Left ventricle myocardium inferior (tissue), 1 donor: ENCODE measurements at regions not wholly inside any gene's neighbourhood (a gene's known extent, or its start where the extent isn't known, plus 50 kb on each side); places are given as distances from the start of the nearest gene placed in this dataset.

ENCODE experiments used
- DNase-seq: peaks from one replicate; pipeline ENCODE4 v3.0.0-alpha.2; 2020
- H3K27ac ChIP-seq: fragments of 200-600 bp; replicated peaks from 2 replicates; pipeline ENCODE4 v1.8.0; 2021
- H3K27me3 ChIP-seq: fragments of 200-600 bp; 2 replicates; pipeline ENCODE4 v1.8.0; 2021; ENCODE audit warnings: low read depth
- H3K36me3 ChIP-seq: fragments of 200-600 bp; 2 replicates; pipeline ENCODE4 v1.8.0; 2021
- H3K4me1 ChIP-seq: fragments of 200-600 bp; 2 replicates; pipeline ENCODE4 v1.8.0; 2021
- H3K4me3 ChIP-seq: fragments of 200-600 bp; 2 replicates; pipeline ENCODE4 v1.8.0; 2021; ENCODE audit warnings: mild to moderate bottlenecking, moderate library complexity
- H3K9me3 ChIP-seq: fragments of 200-600 bp; replicated peaks from 2 replicates; pipeline ENCODE4 v1.8.0; 2021
- intact Hi-C: fragments of 100-400 bp; cut with micrococcal nuclease; formaldehyde crosslinking; loops from one replicate; pipeline ENCODE4 v1.11.0; 2022
- TF ChIP-seq, protein P1 (sequence below): fragments of 200-600 bp; IDR thresholded peaks from 2 replicates; pipeline ENCODE4 v1.8.0; 2021; ENCODE audit warnings: antibody characterized with exemption, mild to moderate bottlenecking, borderline replicate concordance
- donor health status: DM: no; HTN: yes; CAD: no; lungs with severe emphysema.

DNA sequence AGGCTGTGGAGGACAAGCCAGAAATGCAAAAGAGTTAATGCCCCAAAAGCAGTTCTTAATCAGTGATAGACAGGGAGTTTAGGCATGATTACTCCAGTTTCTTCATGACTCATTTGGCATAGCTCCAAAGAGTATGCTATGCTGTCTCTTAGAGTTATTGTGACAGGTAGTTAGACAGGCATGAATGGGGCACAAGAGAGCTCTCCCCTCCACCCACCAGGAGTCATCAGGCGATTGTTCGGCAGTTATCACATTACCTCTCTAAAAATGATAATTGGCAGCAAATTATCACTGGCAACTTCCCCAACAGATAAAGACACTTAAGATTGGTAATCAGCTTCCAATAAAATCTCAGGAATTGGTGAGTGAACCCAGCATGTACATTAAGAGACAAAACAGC lies 320.1 kb downstream of the DAD1 start:
- DNase-seq: no peak
- intact Hi-C loops: no loop called here
- Histone ChIP-seq H3K27ac (no peak overlapping the region), H3K4me3 (no peak overlapping the region), H3K9me3 (no peaks in the 10 kb centered on the region), H3K4me1 (peaks cover 8% of the 10 kb centered on the region), H3K36me3 (no peaks in the 10 kb centered on the region), H3K27me3 (peaks cover 2% of the 10 kb centered on the region)
- TF ChIP-seq, protein P1, sequence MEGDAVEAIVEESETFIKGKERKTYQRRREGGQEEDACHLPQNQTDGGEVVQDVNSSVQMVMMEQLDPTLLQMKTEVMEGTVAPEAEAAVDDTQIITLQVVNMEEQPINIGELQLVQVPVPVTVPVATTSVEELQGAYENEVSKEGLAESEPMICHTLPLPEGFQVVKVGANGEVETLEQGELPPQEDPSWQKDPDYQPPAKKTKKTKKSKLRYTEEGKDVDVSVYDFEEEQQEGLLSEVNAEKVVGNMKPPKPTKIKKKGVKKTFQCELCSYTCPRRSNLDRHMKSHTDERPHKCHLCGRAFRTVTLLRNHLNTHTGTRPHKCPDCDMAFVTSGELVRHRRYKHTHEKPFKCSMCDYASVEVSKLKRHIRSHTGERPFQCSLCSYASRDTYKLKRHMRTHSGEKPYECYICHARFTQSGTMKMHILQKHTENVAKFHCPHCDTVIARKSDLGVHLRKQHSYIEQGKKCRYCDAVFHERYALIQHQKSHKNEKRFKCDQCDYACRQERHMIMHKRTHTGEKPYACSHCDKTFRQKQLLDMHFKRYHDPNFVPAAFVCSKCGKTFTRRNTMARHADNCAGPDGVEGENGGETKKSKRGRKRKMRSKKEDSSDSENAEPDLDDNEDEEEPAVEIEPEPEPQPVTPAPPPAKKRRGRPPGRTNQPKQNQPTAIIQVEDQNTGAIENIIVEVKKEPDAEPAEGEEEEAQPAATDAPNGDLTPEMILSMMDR: no peak

DNA sequence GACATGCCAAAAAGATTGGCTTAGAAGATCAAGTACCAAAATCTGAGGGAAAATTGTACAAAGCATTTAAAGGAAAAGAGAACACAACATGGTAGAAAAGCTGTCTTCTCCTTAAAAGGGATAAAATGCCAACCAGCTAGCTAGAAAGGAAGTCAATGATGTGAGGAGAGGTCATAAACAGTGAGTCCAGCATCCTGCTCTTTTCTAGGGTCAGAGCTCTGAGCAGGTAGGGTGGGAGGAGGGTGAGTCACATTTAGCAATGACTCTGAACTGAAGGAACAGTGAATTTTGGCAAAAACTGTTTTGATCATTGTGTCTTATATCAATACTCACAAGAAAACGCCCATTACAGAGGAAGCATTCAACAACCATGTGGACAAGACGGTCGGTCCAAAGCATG lies 322.3 kb downstream of the DAD1 start:
- Histone ChIP-seq H3K9me3 (no peaks in the 10 kb centered on the region), H3K27ac (no peak overlapping the region), H3K4me3 (no peak overlapping the region), H3K4me1 (peaks cover 8% of the 10 kb centered on the region), H3K27me3 (no peaks in the 10 kb centered on the region), H3K36me3 (no peaks in the 10 kb centered on the region)
- TF ChIP-seq, protein P1: no peak
- no peak for DNase-seq
- intact Hi-C loops: no loop called here

DNA sequence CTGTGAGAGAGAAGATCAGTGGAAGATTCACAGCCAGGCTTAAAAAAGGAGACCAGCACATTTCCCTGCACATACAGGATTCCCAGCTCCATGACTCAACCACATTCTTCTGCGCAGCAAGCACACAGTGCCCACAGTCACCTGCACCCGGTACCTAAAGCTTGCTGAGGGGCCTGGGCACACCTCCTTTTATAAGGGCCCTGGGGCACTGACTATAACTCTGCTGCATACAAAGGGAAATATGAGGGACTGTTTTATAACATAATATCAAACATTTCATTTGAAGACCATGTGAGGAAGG lies 322.9 kb downstream of the DAD1 start:
- DNase-seq: no peak
- H3K27ac ChIP-seq: no peak overlapping the region
- intact Hi-C loops: no loop called here

DNA sequence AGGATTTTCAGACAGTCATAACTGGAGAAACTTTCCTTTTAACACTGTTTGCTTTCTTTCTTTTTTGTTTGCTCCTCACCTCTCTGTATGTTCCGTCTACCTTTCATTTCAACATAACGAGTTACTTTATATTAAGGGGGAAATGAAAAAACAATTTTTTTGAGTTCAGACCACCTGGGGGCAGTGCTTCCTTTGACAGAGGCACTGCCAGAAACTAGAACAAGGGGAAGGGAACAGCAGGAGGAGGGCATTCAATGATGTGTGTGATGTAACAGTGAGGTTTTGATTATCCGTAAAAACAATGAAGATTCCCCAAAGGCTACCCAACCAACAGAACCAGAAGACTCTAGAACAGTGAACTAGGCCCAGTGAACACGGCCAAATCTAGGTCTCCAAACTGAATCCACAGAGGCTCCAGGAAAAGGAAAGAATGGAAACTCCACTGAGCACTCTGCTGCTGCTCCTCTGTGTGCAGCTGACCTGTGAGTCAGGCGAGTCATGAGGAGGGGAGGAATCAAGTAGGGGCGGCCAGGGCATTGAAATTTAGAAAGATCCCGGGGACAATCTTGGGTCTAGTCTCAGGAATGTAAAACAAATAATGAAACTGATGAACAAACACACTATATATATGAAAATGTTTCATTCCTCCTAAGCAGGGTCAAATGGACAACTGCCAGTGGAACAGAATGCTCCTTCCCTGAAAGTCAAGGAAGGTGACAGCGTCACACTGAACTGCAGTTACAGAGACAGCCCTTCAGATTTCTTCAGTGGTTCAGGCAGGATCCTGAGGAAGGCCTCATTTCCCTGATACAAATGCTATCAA lies 323.5 kb downstream of the DAD1 start:
- Histone ChIP-seq H3K36me3 (no peaks in the 10 kb centered on the region), H3K27ac (no peak overlapping the region), H3K9me3 (no peaks in the 10 kb centered on the region), H3K4me1 (peaks cover 8% of the 10 kb centered on the region), H3K4me3 (no peak overlapping the region), H3K27me3 (peaks cover 6% of the 10 kb centered on the region)
- TF ChIP-seq, protein P1: no peak
- intact Hi-C loops: no loop called here
- no peak for DNase-seq

More for the DNA sequence above, 322.9 kb downstream of the DAD1 start:
- Histone ChIP-seq H3K4me3 (no peak overlapping the region), H3K36me3 (no peaks in the 10 kb centered on the region), H3K27me3 (peaks cover 6% of the 10 kb centered on the region), H3K4me1 (peaks cover 8% of the 10 kb centered on the region), H3K9me3 (no peaks in the 10 kb centered on the region)
- TF ChIP-seq, protein P1: no peak

DNA sequence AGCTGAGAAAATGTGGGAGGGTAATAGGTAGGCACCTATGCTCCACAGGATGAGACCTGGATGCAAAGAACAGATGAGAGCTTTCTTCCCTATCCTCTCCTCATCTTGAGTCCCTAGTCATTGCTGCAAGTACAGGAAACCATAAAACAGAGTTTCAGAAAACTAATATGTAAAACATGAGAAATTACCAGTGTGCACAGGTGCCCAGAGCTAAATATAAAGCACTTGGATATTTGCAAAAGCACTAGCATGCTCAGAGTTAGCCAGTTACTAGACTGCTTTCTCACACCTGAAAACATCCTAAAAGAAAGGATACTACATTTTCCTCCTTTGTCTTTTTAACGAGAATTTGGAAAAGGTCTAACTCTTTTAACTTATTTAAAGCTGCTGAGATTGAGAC lies 324.3 kb downstream of the DAD1 start:
- Histone ChIP-seq H3K27ac (no peak overlapping the region), H3K27me3 (peaks cover 6% of the 10 kb centered on the region), H3K9me3 (no peaks in the 10 kb centered on the region), H3K4me1 (peaks cover 8% of the 10 kb centered on the region), H3K36me3 (no peaks in the 10 kb centered on the region), H3K4me3 (no peak overlapping the region)
- intact Hi-C loops: no loop called here
- TF ChIP-seq, protein P1: no peak
- DNase-seq: no peak
